ENCODE measurements at regions not wholly inside any gene's neighbourhood (a gene's known extent, or its start where the extent isn't known, plus 50 kb on each side); places are given as distances from the start of the nearest gene placed in this dataset.

GRCh38 chr6:1190366-1190765 lies 121.5 kb upstream of the FOXQ1 start (continued):
- no peak for TF ChIP-seq WRNIP1 (IDR thresholded peaks at IDR 0.05; ENCODE audit: borderline replicate concordance, low read depth, low read length)
- TF ChIP-seq SREBF1 (IDR thresholded peaks at IDR 0.05; ENCODE audit: low read length): no peak
- no peak for TF ChIP-seq POLR2AphosphoS5 (IDR thresholded peaks at IDR 0.05; ENCODE audit: low read length)
- no peak for TF ChIP-seq SMC3 (IDR thresholded peaks at IDR 0.05; ENCODE audit: borderline replicate concordance, low read length)

- in situ Hi-C loops (cut with MboI): no loop called here
- BruUV-seq (replicated peaks): no TSS peak
Measured at GRCh38 chr6:1188199-1188598, 123.7 kb upstream of the FOXQ1 start.

More at GRCh38 chr6:1188199-1188598, 123.7 kb upstream of the FOXQ1 start:
- Histone ChIP-seq H3K4me3 (no peak overlapping the region), H3K9me3 (replicated peaks; ENCODE audit: control insufficient read depth, insufficient read depth, low read length) (no peaks in the 10 kb centered on the region; the same call in 2 of the 3 replicates), H4K20me1 (ENCODE audit: control insufficient read depth, insufficient read depth) (no peaks in the 10 kb centered on the region), H3K36me3 (ENCODE audit: control insufficient read depth in 2 of 2, insufficient read depth in 2 of 2, low read length in 1 of 2) (no peaks in the 10 kb centered on the region), H3K27ac (ENCODE audit: control insufficient read depth, insufficient read depth) (no peak overlapping the region), H3K4me2 (ENCODE audit: control insufficient read depth, insufficient read depth) (no peak overlapping the region), H3K4me1 (ENCODE audit: control insufficient read depth, insufficient read depth, low read length) (no peaks in the 10 kb centered on the region), H3K79me2 (ENCODE audit: control insufficient read depth, insufficient read depth, low read length) (no peaks in the 10 kb centered on the region), H3K27me3 (replicated peaks in 1 of 2; ENCODE audit: control insufficient read depth in 2 of 2, insufficient read depth in 2 of 2, low read length in 1 of 2) (no peaks in the 10 kb centered on the region), H3K9ac (ENCODE audit: control insufficient read depth, insufficient read depth, low read length) (no peak overlapping the region), H2AFZ (ENCODE audit: control insufficient read depth, low read depth, low read length) (no peak overlapping the region)
- no peak for FAIRE-seq
- DNase-seq (ENCODE audit: low read depth, low spot score): no peak
- POLR2A ChIA-PET: no interaction called here
- RAD21 ChIA-PET (ENCODE audit: unreplicated experiment): no interaction called here
- TF ChIP-seq JUND (IDR thresholded peaks at IDR 0.05; ENCODE audit: low read depth, low read length): no peak
- TF ChIP-seq MEF2B (IDR thresholded peaks at IDR 0.05; ENCODE audit: partially characterized antibody, poor library complexity, severe bottlenecking): no peak
- TF ChIP-seq PML (IDR thresholded peaks at IDR 0.05; ENCODE audit: low read length): no peak
- TF ChIP-seq TARDBP (IDR thresholded peaks at IDR 0.05; ENCODE audit: borderline replicate concordance): no peak
- no peak for TF ChIP-seq MTA2 (IDR thresholded peaks at IDR 0.05; ENCODE audit: low read depth)
- no peak for TF ChIP-seq ELK1 (IDR thresholded peaks at IDR 0.05; ENCODE audit: low read depth, low read length)
- no peak for TF ChIP-seq CEBPB (IDR thresholded peaks at IDR 0.05; ENCODE audit: borderline replicate concordance in 1 of 2, low read depth in 2 of 2, low read length in 2 of 2)
- no peak for TF ChIP-seq SMC3 (IDR thresholded peaks at IDR 0.05; ENCODE audit: borderline replicate concordance, low read length)
- TF ChIP-seq POU2F2 (IDR thresholded peaks at IDR 0.05; ENCODE audit: borderline replicate concordance, low read depth, low read length): no peak
- TF ChIP-seq SRF (IDR thresholded peaks at IDR 0.05; ENCODE audit: low read depth in 2 of 2, low read length in 2 of 2): no peak
- TF ChIP-seq NR2C2 (IDR thresholded peaks at IDR 0.05; ENCODE audit: borderline replicate concordance, control insufficient read depth, insufficient read length, low read depth): no peak
- TF ChIP-seq E2F8 (IDR thresholded peaks at IDR 0.05; ENCODE audit: low read depth, partially characterized antibody): no peak
- no peak for TF ChIP-seq ZZZ3 (IDR thresholded peaks at IDR 0.05; ENCODE audit: control insufficient read depth, insufficient read length, low read depth)
- no peak for TF ChIP-seq JUNB (IDR thresholded peaks at IDR 0.05)
- TF ChIP-seq HSF1 (IDR thresholded peaks at IDR 0.05; ENCODE audit: low read depth, low read length): no peak
- TF ChIP-seq CBX5 (IDR thresholded peaks at IDR 0.05; ENCODE audit: low read depth): no peak
- TF ChIP-seq NR2F1 (conservative IDR thresholded peaks at IDR 0.05): no peak
- TF ChIP-seq LARP7 (IDR thresholded peaks at IDR 0.05): no peak
- CTCF ChIA-PET: no interaction called here
- intact Hi-C loops (cut with micrococcal nuclease; ENCODE audit: unreplicated experiment): no loop called here
- 22% methylated on average over 3 of the region's 3 CpGs for WGBS (ENCODE audit: insufficient coverage, insufficient replicate concordance, low lambda C conversion rate, missing lambda C conversion rate)
- no peak for ATAC-seq
- SMC1A ChIA-PET (ENCODE audit: uncharacterized antibody, unreplicated experiment): no interaction called here

Measured in GM12878 (cell line).